GM19468 (cell line): ENCODE measurements at regions not wholly inside any gene's neighbourhood (a gene's known extent, or its start where the extent isn't known, plus 50 kb on each side); places are given as distances from the start of the nearest gene placed in this dataset.

Experiments used
- ATAC-seq: cut with Tn5 transposase; IDR thresholded peaks from one replicate; pipeline ENCODE4 v1.9.1; 2021; ENCODE audit warnings: mild to moderate bottlenecking, moderate library complexity, moderate number of reproducible peaks; ENCODE audit not compliant: unreplicated experiment; ENCODE audit errors: extremely low read depth

GRCh38 chr11:11143849-11144248 lies 209.2 kb downstream of the CSNK2A3 start:
- no peak for ATAC-seq

DNA sequence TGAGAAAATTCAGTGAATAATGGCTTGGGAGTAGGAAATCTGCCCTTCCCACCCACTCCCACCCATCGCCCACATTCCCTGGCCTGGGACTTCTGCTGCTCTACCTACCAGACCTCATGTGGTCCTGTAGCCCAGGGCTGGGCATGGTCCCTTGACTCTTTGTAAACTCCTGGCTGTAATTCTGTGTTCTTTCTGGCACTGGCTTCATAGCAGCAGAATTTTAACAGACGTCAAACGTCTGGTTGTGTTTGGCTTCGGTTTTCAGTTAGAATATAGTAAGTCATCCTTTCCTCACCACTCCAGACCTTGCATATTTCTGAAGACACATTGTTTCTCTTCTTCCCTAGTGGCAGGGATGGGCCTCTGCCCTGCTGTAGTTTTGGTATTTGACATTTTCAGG lies 210.6 kb downstream of the CSNK2A3 start:
- ATAC-seq: no peak

GRCh38 chr11:11141065-11141464 lies 212.0 kb downstream of the CSNK2A3 start:
- ATAC-seq: no peak

- no peak for ATAC-seq
Observed at GRCh38 chr11:11140510-11140909, 212.5 kb downstream of the CSNK2A3 start.

GRCh38 chr11:11137339-11137738 lies 215.7 kb downstream of the CSNK2A3 start:
- ATAC-seq: no peak

DNA sequence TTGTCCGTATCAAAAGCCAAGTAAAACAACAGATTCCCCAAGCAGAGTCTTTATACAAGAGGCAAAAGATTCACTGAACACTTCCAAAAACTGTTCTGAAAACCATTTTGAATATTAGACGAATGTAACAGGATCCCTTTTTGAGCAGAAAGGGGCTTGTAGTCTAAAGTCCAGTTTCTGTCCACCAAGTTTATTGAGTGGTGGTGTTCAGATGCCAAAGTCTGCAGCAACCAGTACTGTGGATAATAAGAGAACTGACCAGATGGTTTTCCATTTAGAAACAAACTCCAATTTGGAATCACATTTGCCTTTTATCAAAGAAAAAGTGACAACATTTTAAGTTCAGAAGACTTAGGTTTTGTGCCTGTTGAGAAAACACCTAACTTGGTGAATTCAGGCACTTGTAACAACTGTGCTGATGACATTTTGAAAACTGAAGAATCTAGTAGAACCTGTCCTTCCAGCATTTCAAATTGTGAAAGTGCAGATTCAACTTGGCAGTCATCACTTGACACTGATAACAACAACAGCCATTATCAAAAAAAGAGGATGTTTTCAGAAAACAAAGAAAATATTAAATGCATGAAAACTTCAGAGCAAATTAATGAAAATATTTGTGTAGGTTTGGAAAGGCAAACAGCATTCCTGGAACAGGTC lies 217.1 kb downstream of the CSNK2A3 start:
- ATAC-seq: no peak

- no peak for ATAC-seq
Observed at GRCh38 chr11:11129118-11129517, 223.9 kb downstream of the CSNK2A3 start.

- no peak for ATAC-seq
Observed at GRCh38 chr11:11125618-11126017, 227.4 kb downstream of the CSNK2A3 start.

- ATAC-seq: no peak
Observed at GRCh38 chr11:11122749-11123148, 230.3 kb downstream of the CSNK2A3 start.

GRCh38 chr11:11119917-11120316 lies 233.1 kb downstream of the CSNK2A3 start:
- ATAC-seq: no peak

GRCh38 chr11:11117730-11118129 lies 235.3 kb downstream of the CSNK2A3 start:
- ATAC-seq: no peak

DNA sequence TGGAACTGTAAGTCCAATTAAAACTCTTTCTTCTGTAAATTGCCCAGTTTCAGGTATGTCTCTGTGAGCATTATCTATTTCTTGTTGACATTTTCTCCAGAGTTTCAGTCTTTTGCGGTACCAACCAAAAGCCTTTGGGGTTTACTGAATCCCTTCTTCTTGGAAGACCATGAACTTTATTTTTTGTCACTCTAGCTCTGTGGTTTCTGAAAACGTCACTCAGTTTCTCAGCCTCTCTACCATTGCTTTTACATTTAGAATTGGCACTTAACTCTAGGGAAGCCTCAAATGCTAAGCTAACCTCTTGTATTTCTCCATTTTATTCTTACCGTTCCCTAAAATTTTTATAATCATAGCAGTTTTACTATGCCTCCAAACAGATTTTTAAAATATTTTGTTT lies 237.6 kb downstream of the CSNK2A3 start:
- ATAC-seq: no peak

DNA sequence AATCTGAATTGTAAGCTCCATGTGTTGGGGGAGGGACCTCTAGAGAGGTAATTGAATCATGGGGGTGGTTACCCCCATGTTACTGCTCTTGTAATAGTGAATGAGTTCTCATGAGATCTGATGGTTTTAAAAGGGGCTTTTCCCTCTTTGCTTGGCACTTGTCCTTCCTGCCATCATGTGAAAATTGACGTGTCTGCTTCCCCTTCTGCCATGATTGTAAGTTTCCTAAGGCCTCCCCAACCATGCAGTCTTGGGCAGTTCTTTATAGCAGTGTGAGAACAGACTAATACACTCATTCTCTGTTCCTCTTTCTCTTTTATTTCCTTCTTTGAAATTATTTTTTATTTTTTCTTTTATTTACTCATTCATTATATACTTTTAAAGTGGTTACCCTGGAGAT lies 239.4 kb downstream of the CSNK2A3 start:
- ATAC-seq: no peak

DNA sequence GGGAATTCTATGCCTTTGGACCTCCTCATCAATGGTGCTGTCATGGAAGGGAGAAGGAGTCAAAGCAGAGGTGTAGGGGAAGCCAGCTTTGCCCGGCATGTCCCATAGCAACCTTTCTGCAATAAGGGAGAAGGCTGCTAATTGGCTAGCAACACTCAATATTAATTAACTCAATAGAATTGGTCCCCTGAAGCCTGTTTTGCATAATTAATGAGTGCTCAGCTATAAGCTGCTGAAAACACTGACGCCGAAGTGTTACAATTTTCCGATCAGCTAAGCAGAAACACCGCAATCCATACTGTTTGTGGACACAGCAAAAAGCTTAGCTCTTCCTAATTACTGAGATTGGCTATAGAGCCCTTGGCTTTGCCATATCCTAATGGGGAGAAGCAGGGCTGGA lies 245.0 kb downstream of the CSNK2A3 start:
- no peak for ATAC-seq

DNA sequence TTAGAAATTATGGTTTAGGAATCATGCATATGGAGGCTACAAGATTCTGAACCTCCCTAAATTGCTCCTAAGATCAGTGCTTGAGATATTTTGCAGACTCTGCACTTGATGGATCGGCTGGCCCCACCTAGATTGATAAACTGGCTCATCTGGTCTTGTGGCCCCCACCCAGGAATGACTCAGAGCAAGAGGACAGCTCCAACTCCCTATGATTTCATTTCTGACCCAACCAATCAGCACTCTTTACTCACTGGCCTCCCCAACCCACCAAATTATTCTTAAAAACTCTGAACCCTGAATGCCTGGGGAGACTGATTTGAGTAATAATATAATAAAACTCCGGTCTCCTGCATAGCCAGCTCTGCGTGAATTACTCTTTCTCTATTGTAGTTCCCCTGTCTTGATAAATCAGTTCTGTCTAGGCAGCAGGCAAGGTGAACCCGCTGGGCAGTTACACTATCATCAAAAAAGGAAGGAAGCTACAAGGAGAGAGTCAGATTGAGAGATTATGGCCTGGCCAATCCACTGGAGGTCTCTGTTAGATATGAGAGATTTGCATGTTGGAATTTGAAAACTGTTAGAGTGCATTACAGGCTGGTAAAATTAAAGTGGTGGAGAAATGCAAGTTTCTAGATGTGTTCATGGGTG lies 245.8 kb downstream of the CSNK2A3 start:
- ATAC-seq: no peak

- no peak for ATAC-seq
Observed at GRCh38 chr11:11105361-11105760, 247.5 kb upstream of the ZBED5 start.

DNA sequence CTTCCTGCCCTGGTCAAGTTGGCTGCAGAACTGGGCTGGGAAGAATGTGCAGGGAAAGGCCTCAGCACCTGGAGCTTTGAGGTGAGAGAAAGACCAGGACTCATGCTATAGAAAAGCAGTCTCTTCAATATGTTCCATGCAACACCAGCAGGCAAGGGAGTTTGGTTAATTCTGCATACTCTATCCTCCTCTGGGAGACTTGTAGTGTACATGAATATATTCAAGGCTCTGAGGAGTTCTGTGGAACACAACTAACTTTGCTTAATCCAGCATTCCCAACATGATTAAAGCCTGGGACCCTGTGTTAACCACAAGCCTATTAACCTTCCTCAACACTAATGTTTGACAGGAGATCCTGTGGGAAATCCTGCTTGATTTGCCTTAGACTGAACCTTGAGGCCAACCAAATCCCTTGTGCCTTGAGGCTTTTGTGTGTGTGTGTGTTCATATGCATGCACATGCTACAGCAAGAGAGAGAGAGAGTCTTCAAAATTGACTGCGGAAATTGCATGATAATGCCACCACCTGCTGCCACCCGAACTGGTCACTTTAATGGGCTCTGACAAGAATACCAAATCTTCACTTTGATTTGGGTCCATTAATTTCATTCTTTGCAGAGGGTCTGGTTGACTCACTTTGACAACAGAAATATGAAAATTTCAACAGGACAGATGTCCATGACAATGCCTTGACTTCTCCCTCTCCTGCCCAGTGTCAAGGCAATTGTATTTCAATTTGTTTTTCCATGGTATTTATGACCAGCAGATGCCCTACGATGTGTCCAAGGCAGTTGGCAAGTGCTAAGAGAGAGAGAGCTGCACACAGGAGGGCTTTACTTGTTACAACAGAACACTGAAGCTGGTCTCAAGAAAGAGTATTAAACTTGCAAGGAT lies 238.2 kb upstream of the ZBED5 start:
- no peak for ATAC-seq

DNA sequence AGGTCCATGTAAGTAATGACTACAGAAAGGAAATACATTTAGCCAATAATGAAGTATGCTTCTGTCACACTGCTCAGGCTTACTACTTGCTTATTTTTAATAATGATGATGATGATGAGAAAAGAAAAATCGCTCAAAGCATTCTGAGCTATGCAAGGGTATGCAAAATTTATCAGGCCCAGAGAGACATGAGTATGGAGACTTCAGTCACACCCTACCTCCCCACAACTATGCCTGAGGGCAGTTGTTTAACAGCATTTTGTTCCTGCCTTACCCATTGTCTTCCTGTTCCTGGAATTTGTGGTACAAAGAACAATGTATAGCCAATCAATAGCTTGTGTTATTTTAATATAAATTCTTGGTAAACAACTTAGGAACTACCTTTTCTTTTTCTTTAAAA lies 232.6 kb upstream of the ZBED5 start:
- no peak for ATAC-seq

DNA sequence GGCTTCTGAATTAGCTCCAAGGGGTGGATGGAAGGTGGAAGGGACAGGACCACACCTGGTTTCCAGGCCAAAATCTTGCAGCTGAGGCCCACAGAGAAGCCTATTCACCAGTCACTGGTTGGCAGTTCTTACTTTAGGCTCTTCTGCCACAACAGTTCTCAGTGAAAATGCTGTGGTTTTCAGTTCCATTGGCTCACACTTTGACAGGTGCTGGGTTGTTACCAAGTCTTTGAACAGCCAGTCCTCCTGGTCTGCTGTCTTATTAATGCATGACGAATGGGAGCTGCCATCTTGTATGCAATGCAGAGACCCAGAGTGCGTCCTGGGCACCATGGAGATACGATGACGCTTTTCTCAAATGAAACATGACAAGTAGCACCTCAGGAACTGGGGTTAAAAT lies 232.0 kb upstream of the ZBED5 start:
- no peak for ATAC-seq

DNA sequence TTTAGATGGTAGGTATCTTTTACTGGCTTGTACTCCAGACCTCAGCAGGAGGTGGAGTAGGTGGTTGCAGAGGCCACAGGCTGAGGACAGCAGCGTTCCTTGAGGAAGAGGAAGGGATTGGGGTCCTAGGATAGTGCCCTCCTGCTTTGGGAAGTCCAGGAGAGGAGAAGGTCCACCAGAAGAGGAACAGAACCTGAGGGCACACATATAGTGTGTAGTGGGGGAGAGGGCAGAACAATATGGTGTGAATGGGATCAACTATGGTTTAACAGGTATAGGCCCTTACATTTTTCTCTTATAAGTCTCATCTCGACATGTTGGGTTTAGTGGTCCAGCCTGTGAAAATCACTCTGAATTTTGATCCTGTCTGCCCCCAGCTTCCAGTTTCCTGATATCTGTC lies 229.1 kb upstream of the ZBED5 start:
- ATAC-seq: no peak

- no peak for ATAC-seq
Observed at GRCh38 chr11:11085580-11085979, 227.7 kb upstream of the ZBED5 start.
